Activated CD8-positive, alpha-beta memory T cell treated with anti-CD3 and anti-CD28 coated beads, Interleukin-2, amount 10 ng/mL, durations not matched to agents 7 days and 5 days (primary cell): ENCODE measurements at regions not wholly inside any gene's neighbourhood (a gene's known extent, or its start where the extent isn't known, plus 50 kb on each side); places are given as distances from the start of the nearest gene placed in this dataset.

Source experiments
- ATAC-seq: fragments of 150-1000 bp; cut with Tn5 transposase; one replicate; pipeline ENCODE4 v1.10.0; 2021; ENCODE audit warnings: moderate library complexity
- CTCF ChIA-PET: fragments of 350-600 bp; sonication (Branson Sonifier 250); formaldehyde crosslinking; loops from one replicate; lab custom pipeline; 2021; ENCODE audit warnings: antibody characterized with exemption; lab: Charles Lee
- DNase-seq: peaks from one replicate; pipeline ENCODE4 v3.0.0-alpha.2; 2020
- H3K27ac Mint-ChIP-seq: one replicate; pipeline ENCODE4 v1.8.0; 2021; ENCODE audit warnings: mild to moderate bottlenecking, mixed read lengths
- H3K27me3 Mint-ChIP-seq: one replicate; pipeline ENCODE4 v1.8.0; 2021; ENCODE audit warnings: mixed read lengths
- H3K36me3 Mint-ChIP-seq: one replicate; pipeline ENCODE4 v1.8.0; 2021; ENCODE audit warnings: mild to moderate bottlenecking, mixed read lengths
- H3K4me1 Mint-ChIP-seq: one replicate; pipeline ENCODE4 v1.8.0; 2021; ENCODE audit warnings: mixed read lengths
- H3K4me3 Mint-ChIP-seq: one replicate; pipeline ENCODE4 v1.8.0; 2021; ENCODE audit warnings: mild to moderate bottlenecking, moderate library complexity, mixed read lengths
- H3K9me3 Mint-ChIP-seq: one replicate; pipeline ENCODE4 v1.8.0; 2022; ENCODE audit warnings: low read depth, mixed read lengths

DNA sequence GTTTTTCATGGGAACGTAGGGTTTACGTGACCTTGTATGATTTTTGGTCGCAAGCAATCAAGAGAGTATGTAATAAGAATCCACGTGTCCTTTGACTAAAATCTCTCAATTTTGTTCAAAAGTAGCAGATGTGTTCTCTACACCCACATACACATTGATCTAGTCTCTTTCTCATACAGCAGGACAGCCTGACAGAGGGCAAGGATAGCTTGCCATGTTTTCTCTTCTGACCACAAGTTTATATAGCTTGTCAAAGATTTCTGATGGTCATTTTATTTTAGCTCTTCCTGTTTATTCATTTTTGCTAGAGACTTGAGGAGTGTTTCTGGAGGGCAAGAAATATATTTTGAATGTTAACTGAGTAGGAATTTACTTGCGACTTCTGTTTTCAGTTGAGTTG is 570.2 kb upstream of the ALCAM start:
- Mint-ChIP-seq H3K27ac (no peak overlapping the region), H3K27me3 (no peaks in the 10 kb centered on the region), H3K9me3 (no peaks in the 10 kb centered on the region), H3K4me3 (no peak overlapping the region), H3K36me3 (no peaks in the 10 kb centered on the region), H3K4me1 (no peaks in the 10 kb centered on the region)
- no peak for DNase-seq
- CTCF ChIA-PET = no interaction called here
- ATAC-seq = no peak

DNA sequence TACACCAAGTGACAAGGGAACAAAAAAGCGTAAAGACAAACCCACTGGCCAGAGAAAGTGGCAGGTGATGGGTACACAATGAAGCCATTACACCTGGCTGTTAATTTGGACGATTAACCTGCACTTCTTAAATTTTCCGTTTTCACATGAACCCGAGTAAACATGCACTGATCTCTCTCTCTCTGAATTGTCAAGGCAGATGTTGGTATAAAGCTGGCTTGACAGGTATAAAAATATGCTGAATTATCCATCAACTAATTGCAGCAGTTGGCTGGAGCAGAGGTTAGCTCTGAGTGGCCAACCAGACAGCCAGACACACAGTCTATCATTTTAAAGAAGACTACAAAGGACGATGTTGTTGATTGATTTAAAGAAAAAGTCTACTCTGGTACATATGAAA is 561.7 kb upstream of the ALCAM start:
- Mint-ChIP-seq H3K36me3 (no peaks in the 10 kb centered on the region), H3K27ac (no peak overlapping the region), H3K4me3 (no peak overlapping the region), H3K27me3 (no peaks in the 10 kb centered on the region), H3K4me1 (no peaks in the 10 kb centered on the region), H3K9me3 (no peaks in the 10 kb centered on the region)
- DNase-seq = no peak
- CTCF ChIA-PET = interaction anchor here (0.5 kb wide), 1 partner anchor 1883 kb away, joined by 3 read pairs; no protein-coding TSS in a partner anchor
- ATAC-seq = no peak

DNA sequence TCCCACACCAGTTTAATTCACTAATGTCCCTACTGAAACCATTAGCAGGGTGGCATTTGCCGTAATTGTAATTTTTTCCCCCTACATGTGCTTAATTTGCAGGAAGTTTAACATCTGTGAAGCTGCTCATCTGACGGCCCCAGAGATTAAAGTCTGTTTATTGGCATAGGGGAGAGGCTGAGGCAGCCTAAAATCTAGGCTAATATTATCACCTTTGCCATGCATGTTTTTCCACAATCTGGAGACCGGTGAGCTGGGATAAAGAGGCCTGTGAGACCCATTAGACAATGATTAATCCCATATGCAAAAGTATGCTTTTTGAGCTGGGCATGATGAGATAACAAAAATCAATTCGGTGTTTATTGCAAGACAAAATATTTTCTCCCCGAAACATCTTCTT is 561.2 kb upstream of the ALCAM start:
- Mint-ChIP-seq H3K36me3 (no peaks in the 10 kb centered on the region), H3K9me3 (no peaks in the 10 kb centered on the region), H3K4me1 (no peaks in the 10 kb centered on the region), H3K27me3 (no peaks in the 10 kb centered on the region), H3K4me3 (no peak overlapping the region), H3K27ac (no peak overlapping the region)
- no peak for ATAC-seq
- DNase-seq = no peak
- CTCF ChIA-PET = no interaction called here

DNA sequence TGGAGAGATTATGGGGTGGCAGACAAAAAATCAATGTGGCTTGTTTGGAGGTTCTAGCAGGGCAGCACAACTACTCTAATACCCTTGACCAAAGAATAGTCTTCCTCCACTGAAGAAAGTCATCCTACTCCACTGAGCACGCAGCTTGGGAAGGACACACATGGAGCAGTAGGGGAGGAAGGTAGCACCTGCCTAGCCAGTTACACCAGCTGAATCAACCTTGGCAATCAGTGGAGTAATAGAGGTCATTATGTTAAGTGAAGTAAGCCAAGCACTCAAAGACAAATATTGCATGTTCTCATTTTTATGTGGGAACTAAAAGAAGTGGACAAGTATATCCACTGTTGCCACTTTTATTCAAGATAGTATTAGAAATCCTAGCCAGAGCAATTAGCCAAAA is 555.8 kb upstream of the ALCAM start:
- Mint-ChIP-seq H3K27ac (no peak overlapping the region), H3K4me3 (no peak overlapping the region), H3K4me1 (no peaks in the 10 kb centered on the region), H3K9me3 (no peaks in the 10 kb centered on the region), H3K27me3 (no peaks in the 10 kb centered on the region), H3K36me3 (no peaks in the 10 kb centered on the region)
- ATAC-seq = no peak
- CTCF ChIA-PET = no interaction called here
- no peak for DNase-seq

DNA sequence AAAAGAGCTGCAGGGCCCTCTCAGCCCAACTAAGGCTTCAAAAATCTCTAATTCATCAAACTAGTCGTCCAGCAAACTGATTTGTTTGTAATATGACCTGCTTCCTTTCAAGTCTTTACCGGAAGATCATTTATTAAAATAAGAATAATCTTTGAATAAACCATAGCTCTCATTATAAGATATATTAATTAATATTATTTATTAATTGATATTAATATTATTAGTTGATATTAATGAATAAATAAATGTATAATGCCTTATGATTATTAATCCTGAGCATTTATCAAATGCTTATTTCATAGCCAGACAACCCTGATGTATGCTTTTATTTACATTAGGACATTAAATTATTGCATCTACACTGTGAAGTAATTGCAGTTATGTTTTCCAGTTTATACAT is 550.7 kb upstream of the ALCAM start:
- Mint-ChIP-seq H3K36me3 (no peaks in the 10 kb centered on the region), H3K4me3 (no peak overlapping the region), H3K27ac (no peak overlapping the region), H3K4me1 (no peaks in the 10 kb centered on the region), H3K27me3 (no peaks in the 10 kb centered on the region), H3K9me3 (peaks cover 6% of the 10 kb centered on the region)
- ATAC-seq = no peak
- CTCF ChIA-PET = no interaction called here
- DNase-seq = no peak

DNA sequence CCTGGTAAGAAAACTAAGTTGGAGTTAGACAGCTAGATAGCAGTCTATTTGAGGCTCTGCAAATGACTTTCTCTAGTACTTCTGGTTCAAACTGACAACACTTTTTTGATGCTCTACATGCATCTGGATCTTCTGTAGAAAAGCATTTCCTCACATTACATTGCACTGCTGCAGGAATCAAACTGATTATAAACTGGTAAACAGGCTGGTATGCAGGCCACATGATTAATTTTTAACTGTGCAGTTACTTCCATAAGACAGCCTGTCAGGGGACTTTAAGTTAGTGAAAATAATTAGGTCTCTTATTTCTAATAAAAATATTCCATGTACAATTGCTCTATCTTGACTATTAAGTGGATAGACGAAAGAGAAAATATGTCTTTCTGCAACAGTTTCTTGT is 550.0 kb upstream of the ALCAM start:
- CTCF ChIA-PET = no interaction called here
- Mint-ChIP-seq H3K9me3 (peaks cover 9% of the 10 kb centered on the region), H3K4me3 (no peak overlapping the region), H3K27me3 (no peaks in the 10 kb centered on the region), H3K4me1 (no peaks in the 10 kb centered on the region), H3K36me3 (no peaks in the 10 kb centered on the region), H3K27ac (no peak overlapping the region)
- DNase-seq (no peak), ATAC-seq (no peak)

DNA sequence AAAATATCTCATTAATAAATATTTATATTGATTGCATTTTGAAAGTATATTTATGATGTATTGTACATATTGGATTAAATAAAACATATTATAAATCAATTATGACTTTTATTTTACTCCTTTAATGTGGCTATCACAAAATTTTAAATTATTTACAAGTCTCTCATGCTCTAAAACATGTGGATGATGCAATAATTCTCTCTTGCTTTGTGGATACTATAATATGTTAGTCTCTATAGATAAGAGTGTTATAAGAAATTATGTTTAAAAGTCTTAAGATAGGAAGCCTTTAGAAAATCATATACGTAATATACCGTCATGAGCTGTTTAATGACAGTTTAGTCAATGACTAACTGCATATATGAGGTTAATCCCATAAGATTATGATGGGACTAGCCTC is 547.4 kb upstream of the ALCAM start:
- Mint-ChIP-seq H3K4me1 (no peaks in the 10 kb centered on the region), H3K4me3 (no peak overlapping the region), H3K27me3 (no peaks in the 10 kb centered on the region), H3K9me3 (peaks cover 9% of the 10 kb centered on the region), H3K27ac (no peak overlapping the region), H3K36me3 (no peaks in the 10 kb centered on the region)
- no peak for DNase-seq
- no peak for ATAC-seq
- CTCF ChIA-PET = no interaction called here

DNA sequence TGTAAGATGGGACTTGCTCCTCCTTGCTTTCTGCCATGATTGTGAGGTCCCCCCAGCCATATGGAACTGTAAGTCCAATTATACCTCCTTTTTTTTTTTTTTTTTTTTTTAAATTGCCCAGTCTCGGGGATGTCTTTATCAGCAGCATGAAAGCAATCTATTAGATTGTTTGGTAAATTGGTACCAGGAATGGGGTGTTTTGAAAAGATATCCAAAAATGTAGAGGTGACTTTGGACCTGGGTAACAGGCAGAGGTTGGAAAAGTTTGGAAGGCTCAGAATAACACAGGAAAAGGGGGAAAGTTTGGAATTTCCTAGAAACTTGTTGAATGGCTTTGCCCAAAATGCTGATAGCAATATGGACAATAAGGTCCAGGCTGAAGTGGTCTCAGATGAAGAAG is 545.8 kb upstream of the ALCAM start:
- peaks cover 9% of the 10 kb centered on the region for H3K9me3 Mint-ChIP-seq
- no peak overlapping the region for H3K27ac Mint-ChIP-seq
- H3K4me1 Mint-ChIP-seq = no peaks in the 10 kb centered on the region
- DNase-seq (no peak), ATAC-seq (no peak)
- no peak overlapping the region for H3K4me3 Mint-ChIP-seq
- CTCF ChIA-PET = no interaction called here
- no peaks in the 10 kb centered on the region for H3K36me3 Mint-ChIP-seq
- H3K27me3 Mint-ChIP-seq = no peaks in the 10 kb centered on the region

DNA sequence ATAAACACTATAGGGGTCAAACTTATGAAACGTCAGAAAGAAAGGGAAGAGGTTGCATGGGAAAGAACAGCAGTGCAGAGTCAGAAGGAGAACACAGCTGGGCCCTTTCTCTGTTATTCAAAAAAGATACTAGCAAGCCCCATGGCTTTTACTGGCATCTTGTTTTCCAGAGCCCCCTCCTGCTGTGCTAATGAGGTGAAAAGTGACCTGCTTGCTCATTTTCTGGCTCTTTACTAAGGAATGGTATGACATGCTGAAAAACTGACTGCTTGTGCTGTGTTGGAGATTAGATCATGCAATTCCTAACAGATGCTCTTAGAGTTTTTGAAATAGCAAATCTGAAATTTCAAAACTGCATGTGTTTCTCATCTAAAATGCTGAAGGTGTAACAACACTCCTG is 541.6 kb upstream of the ALCAM start:
- ATAC-seq (no peak), DNase-seq (no peak)
- Mint-ChIP-seq H3K27ac (no peak overlapping the region), H3K4me1 (no peaks in the 10 kb centered on the region), H3K36me3 (no peaks in the 10 kb centered on the region), H3K4me3 (no peak overlapping the region), H3K27me3 (no peaks in the 10 kb centered on the region), H3K9me3 (peaks cover 9% of the 10 kb centered on the region)
- CTCF ChIA-PET = no interaction called here

DNA sequence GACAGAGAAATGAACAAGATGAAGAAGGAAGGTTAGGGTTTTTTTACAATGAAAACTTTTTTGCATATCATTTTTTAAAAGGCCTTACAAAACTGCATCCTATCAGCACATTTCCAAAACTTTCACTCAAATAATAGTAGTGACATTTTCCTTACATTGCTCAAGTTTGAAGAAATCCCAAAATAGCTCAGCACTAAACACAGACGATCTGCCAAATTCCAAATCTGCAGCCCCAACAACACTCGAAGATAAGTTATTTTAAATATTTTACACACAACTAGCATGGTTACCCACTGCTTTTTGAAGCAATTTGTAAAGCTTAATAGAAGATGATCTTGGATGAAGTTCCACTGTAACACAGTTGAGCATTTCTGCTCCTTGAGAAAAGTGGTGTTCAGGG is 535.6 kb upstream of the ALCAM start:
- no peak overlapping the region for H3K4me3 Mint-ChIP-seq
- no peaks in the 10 kb centered on the region for H3K4me1 Mint-ChIP-seq
- H3K9me3 Mint-ChIP-seq = no peaks in the 10 kb centered on the region
- ATAC-seq (no peak), DNase-seq (no peak)
- H3K27ac Mint-ChIP-seq = no peak overlapping the region
- H3K36me3 Mint-ChIP-seq = no peaks in the 10 kb centered on the region
- CTCF ChIA-PET = no interaction called here
- no peaks in the 10 kb centered on the region for H3K27me3 Mint-ChIP-seq

DNA sequence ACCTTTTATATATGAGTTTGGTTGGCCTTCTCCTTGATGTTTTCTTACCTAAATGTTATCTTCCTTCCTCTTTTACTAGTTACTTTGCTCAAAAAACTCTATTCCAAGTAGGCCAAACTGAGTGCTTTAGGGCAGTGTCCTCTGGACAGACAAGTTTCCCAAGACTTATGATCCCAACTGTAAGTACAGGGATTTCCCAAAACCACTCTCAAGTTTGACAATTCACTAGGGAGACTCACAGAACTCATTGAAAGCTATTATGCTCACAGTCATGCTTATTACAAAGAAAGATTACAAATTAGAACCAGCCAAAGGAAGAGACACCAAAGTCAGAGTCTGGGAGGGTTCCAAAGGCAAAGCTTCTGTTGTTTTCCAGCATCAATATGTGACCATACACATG is 534.2 kb upstream of the ALCAM start:
- H3K4me1 Mint-ChIP-seq = no peaks in the 10 kb centered on the region
- no peak overlapping the region for H3K4me3 Mint-ChIP-seq
- no peak for ATAC-seq
- CTCF ChIA-PET = no interaction called here
- no peak for DNase-seq
- H3K27ac Mint-ChIP-seq = no peak overlapping the region
- no peaks in the 10 kb centered on the region for H3K36me3 Mint-ChIP-seq
- H3K27me3 Mint-ChIP-seq = no peaks in the 10 kb centered on the region
- no peaks in the 10 kb centered on the region for H3K9me3 Mint-ChIP-seq

DNA sequence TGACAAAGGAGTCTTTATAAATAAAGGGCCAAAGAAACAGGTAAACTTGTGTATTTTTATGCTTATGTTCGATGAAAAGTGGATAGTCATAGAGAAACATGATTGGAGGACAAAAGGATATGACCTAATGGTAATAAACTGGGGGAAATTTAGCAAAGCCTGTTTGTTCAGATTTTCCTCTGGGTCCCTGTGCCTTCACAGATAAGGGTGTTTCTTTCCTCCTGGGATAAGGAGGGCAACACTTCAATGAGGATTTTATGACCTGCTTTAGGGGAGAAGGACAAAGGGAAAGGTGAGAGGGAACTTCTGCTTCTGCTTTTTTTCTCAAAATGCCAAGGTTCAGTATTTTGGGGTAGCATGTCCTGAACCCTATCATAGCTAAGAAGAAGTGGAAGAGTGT is 531.3 kb upstream of the ALCAM start:
- no peak overlapping the region for H3K4me3 Mint-ChIP-seq
- no peak overlapping the region for H3K27ac Mint-ChIP-seq
- CTCF ChIA-PET = no interaction called here
- no peaks in the 10 kb centered on the region for H3K4me1 Mint-ChIP-seq
- H3K36me3 Mint-ChIP-seq = no peaks in the 10 kb centered on the region
- DNase-seq (no peak), ATAC-seq (no peak)
- no peaks in the 10 kb centered on the region for H3K9me3 Mint-ChIP-seq
- no peaks in the 10 kb centered on the region for H3K27me3 Mint-ChIP-seq

DNA sequence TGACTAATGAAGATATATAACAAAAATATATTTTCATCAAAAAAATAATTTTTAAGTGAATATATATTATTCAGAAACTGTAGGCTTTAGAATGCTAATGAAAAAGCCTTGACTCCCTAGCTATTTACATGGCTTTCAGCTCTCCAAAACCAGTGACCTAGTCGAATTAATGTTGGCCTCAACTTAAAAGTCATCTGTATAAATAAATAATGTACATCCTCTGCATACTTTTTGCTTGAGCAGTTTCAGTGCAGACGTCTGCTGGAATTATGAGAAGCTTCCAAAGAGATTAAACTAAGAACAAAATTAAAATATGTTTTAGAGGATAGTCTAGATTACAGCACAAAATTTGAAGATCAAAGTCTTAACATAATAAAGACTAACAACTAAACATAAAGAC is 520.4 kb upstream of the ALCAM start:
- Mint-ChIP-seq H3K27ac (no peak overlapping the region), H3K9me3 (no peaks in the 10 kb centered on the region), H3K4me1 (no peaks in the 10 kb centered on the region), H3K36me3 (no peaks in the 10 kb centered on the region), H3K27me3 (no peaks in the 10 kb centered on the region), H3K4me3 (no peak overlapping the region)
- ATAC-seq (no peak), DNase-seq (no peak)
- CTCF ChIA-PET = no interaction called here

DNA sequence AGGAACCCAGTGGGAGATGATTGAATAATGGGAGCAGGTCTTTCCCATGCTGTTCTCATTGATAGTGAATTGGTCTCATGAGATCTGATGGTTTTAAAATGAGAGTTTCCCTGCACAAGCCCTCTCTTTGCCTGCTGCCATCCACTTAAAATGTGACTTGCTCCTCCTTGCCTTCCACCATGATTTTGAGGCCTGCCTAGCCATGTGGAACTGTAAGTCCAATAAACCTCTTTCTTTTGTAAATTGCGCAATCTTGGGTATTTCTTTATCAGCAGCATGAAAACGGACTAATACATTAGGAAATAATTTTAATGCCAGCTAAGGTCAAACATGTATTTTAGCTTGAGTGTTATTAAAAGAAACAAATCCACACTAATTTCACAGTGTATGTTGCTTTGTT is 517.6 kb upstream of the ALCAM start:
- no peak overlapping the region for H3K4me3 Mint-ChIP-seq
- no peaks in the 10 kb centered on the region for H3K9me3 Mint-ChIP-seq
- no peaks in the 10 kb centered on the region for H3K4me1 Mint-ChIP-seq
- DNase-seq (no peak), ATAC-seq (no peak)
- no peaks in the 10 kb centered on the region for H3K36me3 Mint-ChIP-seq
- no peak overlapping the region for H3K27ac Mint-ChIP-seq
- CTCF ChIA-PET = no interaction called here
- no peaks in the 10 kb centered on the region for H3K27me3 Mint-ChIP-seq

DNA sequence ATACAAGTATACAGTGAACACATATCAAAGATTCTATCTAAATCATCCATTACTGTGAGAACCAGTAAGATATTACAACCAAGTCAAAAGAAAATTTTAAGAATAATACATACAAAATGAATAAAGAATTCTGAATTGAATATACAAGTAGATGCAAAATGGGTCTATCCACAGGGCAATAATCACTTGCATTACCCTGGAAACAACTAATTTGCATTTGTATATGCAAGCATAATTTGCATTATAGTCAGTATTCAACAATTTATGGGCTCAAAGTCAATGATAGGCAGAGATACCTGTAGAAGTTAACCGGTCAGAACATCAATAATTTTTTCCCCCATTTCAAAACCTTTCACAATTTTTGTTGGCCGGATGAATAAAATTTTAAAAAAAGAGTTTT is 512.2 kb upstream of the ALCAM start:
- no peaks in the 10 kb centered on the region for H3K36me3 Mint-ChIP-seq
- no peak overlapping the region for H3K27ac Mint-ChIP-seq
- no peak overlapping the region for H3K4me3 Mint-ChIP-seq
- H3K27me3 Mint-ChIP-seq = no peaks in the 10 kb centered on the region
- no peaks in the 10 kb centered on the region for H3K9me3 Mint-ChIP-seq
- H3K4me1 Mint-ChIP-seq = no peaks in the 10 kb centered on the region
- DNase-seq (no peak), ATAC-seq (no peak)
- CTCF ChIA-PET = no interaction called here
